Epithelial cell of esophagus (primary cell): ENCODE measurements at regions not wholly inside any gene's neighbourhood (a gene's known extent, or its start where the extent isn't known, plus 50 kb on each side); places are given as distances from the start of the nearest gene placed in this dataset.

Experiments used
- DNase-seq: peaks from one replicate; pipeline ENCODE4 v3.0.0; 2010; ENCODE audit warnings: low read depth
- H3K4me3 ChIP-seq: 2 replicates; pipeline ENCODE4 v1.5.1; 2011; ENCODE audit warnings: mild to moderate bottlenecking, low read length, control low read depth
- CTCF ChIP-seq: IDR thresholded peaks from 2 replicates; pipeline ENCODE4 v1.5.1; 2011; ENCODE audit warnings: low read depth, mild to moderate bottlenecking, low read length, control low read depth, inconsistent platforms; ENCODE audit not compliant: insufficient read depth; ENCODE audit errors: missing control alignments

GRCh38 chr9:16025627-16026026, 472.8 kb downstream of the CCDC171 start:
- no peak for TF ChIP-seq CTCF
- H3K4me3 ChIP-seq: no peak overlapping the region
- DNase-seq: no peak

GRCh38 chr9:16026886-16027285, 474.0 kb downstream of the CCDC171 start:
- no peak for TF ChIP-seq CTCF
- DNase-seq: no peak
- H3K4me3 ChIP-seq: no peak overlapping the region

- DNase-seq: no peak
- TF ChIP-seq CTCF: no peak
- H3K4me3 ChIP-seq: no peak overlapping the region
Observed at GRCh38 chr9:16028548-16028947, 475.7 kb downstream of the CCDC171 start.

GRCh38 chr9:16029046-16029615, 476.3 kb downstream of the CCDC171 start:
- no peak for TF ChIP-seq CTCF
- DNase-seq: no peak
- H3K4me3 ChIP-seq: no peak overlapping the region

- DNase-seq: no peak
- TF ChIP-seq CTCF: no peak
- H3K4me3 ChIP-seq: no peak overlapping the region
Observed at GRCh38 chr9:16029796-16030363, 477.0 kb downstream of the CCDC171 start.

- H3K4me3 ChIP-seq: no peak overlapping the region
- no peak for TF ChIP-seq CTCF
- peak; percentile 72 for DNase-seq
Observed at GRCh38 chr9:16030528-16031185, 477.8 kb downstream of the CCDC171 start.

- no peak for TF ChIP-seq CTCF
- DNase-seq: no peak
- no peak overlapping the region for H3K4me3 ChIP-seq
Observed at GRCh38 chr9:16031486-16031885, 478.6 kb downstream of the CCDC171 start.
